ENCODE measurements at regions not wholly inside any gene's neighbourhood (a gene's known extent, or its start where the extent isn't known, plus 50 kb on each side); places are given as distances from the start of the nearest gene placed in this dataset.

DNA sequence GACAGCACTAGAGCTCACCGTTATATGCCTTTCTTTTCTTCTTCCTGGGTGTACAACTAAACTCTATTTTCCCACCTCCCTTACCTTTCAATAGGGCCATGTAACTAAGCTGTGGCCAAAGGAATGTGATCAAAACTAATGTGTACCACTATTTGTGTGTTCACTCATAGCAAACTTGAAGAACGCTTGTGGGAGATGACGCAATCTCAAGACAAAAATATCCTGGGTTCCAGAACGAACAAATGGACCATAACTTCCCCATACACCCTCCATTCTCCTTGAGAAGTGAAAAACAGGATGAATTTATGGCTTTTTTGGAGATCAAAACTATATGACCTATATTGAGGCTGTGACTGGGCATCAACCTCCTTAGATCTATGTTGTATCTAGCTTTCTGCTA, 139.7 kb upstream of the GLRA2 start:
- DNase-seq: no peak
- Histone ChIP-seq H3K4me1 (ENCODE audit: control insufficient read depth, insufficient read depth, low read length) (no peaks in the 10 kb centered on the region), H3K9me3 (replicated peaks; ENCODE audit: control insufficient read depth, low read depth, low read length) (no peaks in the 10 kb centered on the region), H3K36me3 (ENCODE audit: control insufficient read depth, insufficient read depth, low read length) (no peaks in the 10 kb centered on the region), H3K27ac (ENCODE audit: low read length) (no peak overlapping the region), H3K4me3 (ENCODE audit: low read length) (no peak overlapping the region), H3K27me3 (ENCODE audit: control insufficient read depth, insufficient read depth, low read length) (no peaks in the 10 kb centered on the region)
- 67% methylated on average over 1 of the region's 4 CpGs for WGBS (ENCODE audit: insufficient coverage)

- 20% methylated on average over 1 of the region's 4 CpGs for WGBS (ENCODE audit: insufficient coverage)
- DNase-seq: peak; percentile 17
- no peaks in the 10 kb centered on the region for H3K9me3 ChIP-seq (replicated peaks; ENCODE audit: control insufficient read depth, low read depth, low read length)
- H3K27me3 ChIP-seq (ENCODE audit: control insufficient read depth, insufficient read depth, low read length): no peaks in the 10 kb centered on the region
- H3K27ac ChIP-seq (ENCODE audit: low read length): no peak overlapping the region
- no peak overlapping the region for H3K4me3 ChIP-seq (ENCODE audit: low read length)
- no peaks in the 10 kb centered on the region for H3K36me3 ChIP-seq (ENCODE audit: control insufficient read depth, insufficient read depth, low read length)
- H3K4me1 ChIP-seq (ENCODE audit: control insufficient read depth, insufficient read depth, low read length): no peaks in the 10 kb centered on the region
These were observed 142.4 kb upstream of the GLRA2 start for GRCh38 chrX:14386981-14387380.

GRCh38 chrX:14380044-14380443, 149.3 kb upstream of the GLRA2 start:
- no peak overlapping the region for H3K27ac ChIP-seq (ENCODE audit: low read length)
- no peak overlapping the region for H3K4me3 ChIP-seq (ENCODE audit: low read length)
- no peaks in the 10 kb centered on the region for H3K9me3 ChIP-seq (replicated peaks; ENCODE audit: control insufficient read depth, low read depth, low read length)
- DNase-seq: no peak
- no peaks in the 10 kb centered on the region for H3K36me3 ChIP-seq (ENCODE audit: control insufficient read depth, insufficient read depth, low read length)
- no peaks in the 10 kb centered on the region for H3K4me1 ChIP-seq (ENCODE audit: control insufficient read depth, insufficient read depth, low read length)
- H3K27me3 ChIP-seq (ENCODE audit: control insufficient read depth, insufficient read depth, low read length): no peaks in the 10 kb centered on the region

DNA sequence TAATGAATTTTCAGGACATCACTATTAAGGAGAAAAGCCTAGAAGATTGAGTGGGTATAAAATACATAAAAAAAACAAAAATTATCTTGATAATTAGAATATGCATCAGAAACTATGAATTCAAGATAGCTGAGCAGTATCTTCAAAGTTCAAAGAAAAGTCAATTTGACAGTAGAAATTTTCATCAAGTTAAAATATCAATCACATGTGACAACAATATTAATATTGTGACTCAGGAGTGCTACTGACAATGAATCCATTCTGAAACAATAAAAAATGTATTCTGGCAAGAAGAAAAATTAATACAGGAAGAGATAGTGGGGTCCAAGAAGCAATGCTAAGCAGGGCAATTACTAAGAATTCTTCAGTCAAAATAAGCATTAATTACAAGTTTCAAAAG, 151.9 kb upstream of the GLRA2 start:
- no peaks in the 10 kb centered on the region for H3K9me3 ChIP-seq (replicated peaks; ENCODE audit: control insufficient read depth, low read depth, low read length)
- H3K27ac ChIP-seq (ENCODE audit: low read length): no peak overlapping the region
- H3K36me3 ChIP-seq (ENCODE audit: control insufficient read depth, insufficient read depth, low read length): no peaks in the 10 kb centered on the region
- H3K4me1 ChIP-seq (ENCODE audit: control insufficient read depth, insufficient read depth, low read length): no peaks in the 10 kb centered on the region
- H3K27me3 ChIP-seq (ENCODE audit: control insufficient read depth, insufficient read depth, low read length): no peaks in the 10 kb centered on the region
- no peak overlapping the region for H3K4me3 ChIP-seq (ENCODE audit: low read length)
- no peak for DNase-seq

DNA sequence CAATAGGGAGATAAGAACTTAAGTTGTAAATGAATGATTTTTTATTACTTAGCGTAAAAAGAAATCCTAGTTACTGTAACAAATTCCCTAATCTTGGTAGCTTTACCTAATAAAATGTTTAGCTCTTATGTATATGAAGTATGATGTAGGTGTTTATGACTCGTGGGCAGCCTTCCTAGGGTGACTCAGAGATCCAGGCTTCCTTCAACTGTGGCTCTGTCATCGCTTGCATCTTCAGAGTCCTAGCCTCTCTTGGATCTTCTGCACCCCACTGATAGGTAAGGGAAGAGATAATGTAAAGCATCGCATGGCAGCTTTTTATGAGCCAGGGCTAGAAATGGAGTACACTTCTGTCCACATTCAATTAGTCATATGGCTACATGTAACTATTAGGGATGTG, 165.6 kb upstream of the GLRA2 start:
- Histone ChIP-seq H3K36me3 (ENCODE audit: control insufficient read depth, insufficient read depth, low read length) (no peaks in the 10 kb centered on the region), H3K4me3 (ENCODE audit: low read length) (no peak overlapping the region), H3K9me3 (replicated peaks; ENCODE audit: control insufficient read depth, low read depth, low read length) (no peaks in the 10 kb centered on the region), H3K27ac (ENCODE audit: low read length) (no peak overlapping the region), H3K4me1 (ENCODE audit: control insufficient read depth, insufficient read depth, low read length) (no peaks in the 10 kb centered on the region), H3K27me3 (ENCODE audit: control insufficient read depth, insufficient read depth, low read length) (peaks cover 2% of the 10 kb centered on the region)
- no CpG with 5 or more reads among the region's 4 CpGs for WGBS (ENCODE audit: insufficient coverage)
- no peak for DNase-seq

GRCh38 chrX:14362721-14363120, 166.6 kb upstream of the GLRA2 start:
- Histone ChIP-seq H3K9me3 (replicated peaks; ENCODE audit: control insufficient read depth, low read depth, low read length) (no peaks in the 10 kb centered on the region), H3K4me1 (ENCODE audit: control insufficient read depth, insufficient read depth, low read length) (no peaks in the 10 kb centered on the region), H3K4me3 (ENCODE audit: low read length) (no peak overlapping the region), H3K27ac (ENCODE audit: low read length) (no peak overlapping the region), H3K36me3 (ENCODE audit: control insufficient read depth, insufficient read depth, low read length) (no peaks in the 10 kb centered on the region), H3K27me3 (ENCODE audit: control insufficient read depth, insufficient read depth, low read length) (peaks cover 2% of the 10 kb centered on the region)
- WGBS (ENCODE audit: insufficient coverage): no CpG with 5 or more reads among the region's 1 CpG
- no peak for DNase-seq

DNA sequence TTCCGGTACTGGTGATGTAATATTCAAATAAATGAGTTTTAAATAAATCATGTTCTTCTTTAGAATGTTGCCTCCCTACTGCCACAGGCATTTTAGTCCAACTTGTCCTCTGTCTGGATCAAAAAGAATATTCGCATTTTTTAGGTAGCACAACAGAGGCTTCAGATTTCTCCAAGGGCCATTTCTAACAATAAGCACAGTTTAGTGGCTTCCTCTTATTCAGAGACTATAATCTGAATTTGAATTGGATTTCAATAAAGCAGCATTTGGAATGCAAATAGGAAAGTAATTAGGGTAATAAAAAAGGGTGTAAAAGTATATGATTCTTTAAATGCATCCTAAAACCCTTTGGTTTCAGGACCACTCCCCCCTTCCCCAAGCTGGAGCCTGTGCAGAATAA, 167.9 kb upstream of the GLRA2 start:
- Histone ChIP-seq H3K27ac (ENCODE audit: low read length) (no peak overlapping the region), H3K9me3 (replicated peaks; ENCODE audit: control insufficient read depth, low read depth, low read length) (no peaks in the 10 kb centered on the region)
- WGBS (ENCODE audit: insufficient coverage): no CpG with 5 or more reads among the region's 2 CpGs

DNA sequence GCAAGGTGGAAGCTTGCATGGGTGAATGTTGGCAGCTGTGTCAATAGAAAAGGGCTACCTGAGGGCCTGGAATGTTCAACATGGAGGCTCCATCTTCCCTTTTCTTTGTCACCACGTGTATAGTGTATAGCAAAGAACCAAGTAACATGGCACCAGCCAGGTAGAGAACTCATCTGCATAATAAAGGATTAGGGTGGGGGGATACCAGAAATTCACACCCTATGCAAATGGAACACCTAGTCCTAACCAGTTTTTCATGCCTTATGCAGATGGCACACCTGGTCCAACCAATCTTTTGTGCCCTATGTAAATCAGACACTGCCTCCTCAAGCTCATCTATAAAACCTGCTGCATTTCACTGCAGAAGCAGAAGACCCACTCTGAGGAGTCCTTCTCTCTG, 169.6 kb upstream of the GLRA2 start:
- no peak overlapping the region for H3K4me3 ChIP-seq (ENCODE audit: low read length)
- H3K4me1 ChIP-seq (ENCODE audit: control insufficient read depth, insufficient read depth, low read length): no peaks in the 10 kb centered on the region
- no peaks in the 10 kb centered on the region for H3K36me3 ChIP-seq (ENCODE audit: control insufficient read depth, insufficient read depth, low read length)
- H3K27me3 ChIP-seq (ENCODE audit: control insufficient read depth, insufficient read depth, low read length): peaks cover 2% of the 10 kb centered on the region
- DNase-seq: no peak
- H3K9me3 ChIP-seq (replicated peaks; ENCODE audit: control insufficient read depth, low read depth, low read length): no peaks in the 10 kb centered on the region
- H3K27ac ChIP-seq (ENCODE audit: low read length): no peak overlapping the region
- no CpG with 5 or more reads among the region's 1 CpG for WGBS (ENCODE audit: insufficient coverage)

More for the DNA sequence above, 167.9 kb upstream of the GLRA2 start:
- Histone ChIP-seq H3K27me3 (ENCODE audit: control insufficient read depth, insufficient read depth, low read length) (peaks cover 2% of the 10 kb centered on the region), H3K4me3 (ENCODE audit: low read length) (no peak overlapping the region), H3K4me1 (ENCODE audit: control insufficient read depth, insufficient read depth, low read length) (no peaks in the 10 kb centered on the region), H3K36me3 (ENCODE audit: control insufficient read depth, insufficient read depth, low read length) (no peaks in the 10 kb centered on the region)
- DNase-seq: no peak

DNA sequence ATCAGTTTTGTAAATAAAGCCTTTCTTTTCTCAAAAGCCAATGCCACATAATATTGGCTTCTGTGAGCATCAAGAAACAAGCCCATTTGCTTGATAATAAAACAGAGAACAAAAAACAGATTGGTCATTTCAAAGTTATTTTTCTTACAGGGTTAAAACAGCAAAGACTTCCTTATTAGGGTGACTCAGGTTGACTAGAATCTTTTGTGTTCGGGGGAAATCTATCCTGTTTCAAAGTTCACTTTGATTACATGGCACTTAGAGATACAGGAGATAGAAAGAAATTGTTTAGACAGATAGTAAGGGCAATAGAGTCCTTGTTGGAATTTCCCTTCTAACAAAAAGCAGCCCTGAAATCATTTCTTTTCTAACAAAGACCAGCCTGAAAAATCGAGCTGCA, 170.0 kb upstream of the GLRA2 start:
- no peak overlapping the region for H3K27ac ChIP-seq (ENCODE audit: low read length)
- no peak for DNase-seq
- no peak overlapping the region for H3K4me3 ChIP-seq (ENCODE audit: low read length)
- H3K36me3 ChIP-seq (ENCODE audit: control insufficient read depth, insufficient read depth, low read length): no peaks in the 10 kb centered on the region
- no peaks in the 10 kb centered on the region for H3K9me3 ChIP-seq (replicated peaks; ENCODE audit: control insufficient read depth, low read depth, low read length)
- WGBS (ENCODE audit: insufficient coverage): no CpG with 5 or more reads among the region's 2 CpGs
- no peaks in the 10 kb centered on the region for H3K4me1 ChIP-seq (ENCODE audit: control insufficient read depth, insufficient read depth, low read length)
- H3K27me3 ChIP-seq (ENCODE audit: control insufficient read depth, insufficient read depth, low read length): peaks cover 2% of the 10 kb centered on the region

- DNase-seq: no peak
- H3K27me3 ChIP-seq (ENCODE audit: control insufficient read depth, insufficient read depth, low read length): peaks cover 2% of the 10 kb centered on the region
- H3K9me3 ChIP-seq (replicated peaks; ENCODE audit: control insufficient read depth, low read depth, low read length): no peaks in the 10 kb centered on the region
These were observed 172.0 kb upstream of the GLRA2 start for GRCh38 chrX:14357314-14357713.

GRCh38 chrX:14356401-14356800, 172.9 kb upstream of the GLRA2 start:
- Histone ChIP-seq H3K27me3 (ENCODE audit: control insufficient read depth, insufficient read depth, low read length) (peaks cover 2% of the 10 kb centered on the region), H3K9me3 (replicated peaks; ENCODE audit: control insufficient read depth, low read depth, low read length) (no peaks in the 10 kb centered on the region), H3K36me3 (ENCODE audit: control insufficient read depth, insufficient read depth, low read length) (no peaks in the 10 kb centered on the region), H3K4me1 (ENCODE audit: control insufficient read depth, insufficient read depth, low read length) (no peaks in the 10 kb centered on the region), H3K4me3 (ENCODE audit: low read length) (no peak overlapping the region), H3K27ac (ENCODE audit: low read length) (no peak overlapping the region)
- WGBS (ENCODE audit: insufficient coverage): no CpG with 5 or more reads among the region's 1 CpG
- DNase-seq: no peak

More at GRCh38 chrX:14357314-14357713, 172.0 kb upstream of the GLRA2 start:
- no peak overlapping the region for H3K27ac ChIP-seq (ENCODE audit: low read length)
- H3K4me1 ChIP-seq (ENCODE audit: control insufficient read depth, insufficient read depth, low read length): no peaks in the 10 kb centered on the region
- no peaks in the 10 kb centered on the region for H3K36me3 ChIP-seq (ENCODE audit: control insufficient read depth, insufficient read depth, low read length)
- H3K4me3 ChIP-seq (ENCODE audit: low read length): no peak overlapping the region
